GM12878 (cell line): ENCODE measurements at regions not wholly inside any gene's neighbourhood (a gene's known extent, or its start where the extent isn't known, plus 50 kb on each side); places are given as distances from the start of the nearest gene placed in this dataset.

Source experiments
- CTCF ChIP-seq, 3 experiments: IDR thresholded peaks in 2 of 3; conservative IDR thresholded peaks in 1 of 3; 2 replicates each; pipeline ENCODE4 v1.5.1; 2011; ENCODE audit warnings: low read depth in 3 of 3, low read length in 3 of 3, mild to moderate bottlenecking in 3 of 3, control low read depth in 2 of 3, moderate library complexity in 2 of 3, inconsistent platforms in 1 of 3, mixed read lengths in 1 of 3; ENCODE audit not compliant: control insufficient read depth in 2 of 3, insufficient read depth in 1 of 3; ENCODE audit errors: extremely low read depth in 1 of 3
- PKNOX1 ChIP-seq: fragments of 450-650 bp; IDR thresholded peaks from 2 replicates; pipeline ENCODE4 v1.6.1; 2016; ENCODE audit warnings: mild to moderate bottlenecking
- POLR2AphosphoS2 ChIP-seq: IDR thresholded peaks from 2 replicates; pipeline ENCODE4 v1.6.1; 2011; ENCODE audit warnings: low read depth, mild to moderate bottlenecking, low read length, improper control_type of control experiment, moderate library complexity
- POLR2AphosphoS5 ChIP-seq: IDR thresholded peaks from 2 replicates; pipeline ENCODE4 v1.6.1; 2011; ENCODE audit warnings: mild to moderate bottlenecking, low read length, inconsistent platforms
- TCF12 ChIP-seq: IDR thresholded peaks from 2 replicates; pipeline ENCODE4 v1.6.1; 2011; ENCODE audit warnings: low read depth, mild to moderate bottlenecking, low read length

- TF ChIP-seq CTCF (IDR thresholded peaks at IDR 0.05 in 2 of 3, conservative IDR thresholded peaks at IDR 0.05 in 1 of 3; ENCODE audit: control insufficient read depth in 2 of 3, extremely low read depth in 1 of 3, insufficient read depth in 1 of 3, low read depth in 3 of 3, low read length in 3 of 3), result no peak
- TF ChIP-seq PKNOX1, result no peak
- no peak for TF ChIP-seq TCF12
- TF ChIP-seq POLR2AphosphoS5, result no peak
- no peak for TF ChIP-seq POLR2AphosphoS2
These were observed 176.2 kb upstream of the ETV3 start for GRCh38 chr1:157314408-157314807.
